Neural cell (in vitro differentiated cells): ENCODE measurements at regions not wholly inside any gene's neighbourhood (a gene's known extent, or its start where the extent isn't known, plus 50 kb on each side); places are given as distances from the start of the nearest gene placed in this dataset.

Experiments
- H2AFZ ChIP-seq: fragments of 200-600, 300-800 bp; sonication (generic), shearing (Covaris generic); 2 replicates; pipeline ENCODE4 v1.6.0; 2014; ENCODE audit warnings: low read depth, mild to moderate bottlenecking, antibody characterized with exemption, low read length, moderate library complexity
- H3F3A ChIP-seq: fragments of 200-600 bp; shearing (Covaris generic); 2 replicates; pipeline ENCODE4 v1.6.1; 2016; ENCODE audit warnings: mild to moderate bottlenecking, moderate library complexity, mixed read lengths, antibody characterized with exemption, low read length; ENCODE audit not compliant: insufficient read depth, poor library complexity, severe bottlenecking
- H3K27ac ChIP-seq: fragments of 200-600, 300-800 bp; sonication (generic), shearing (Covaris generic); 2 replicates; pipeline ENCODE4 v1.5.1; 2014; ENCODE audit warnings: mild to moderate bottlenecking, low read length, moderate library complexity
- H3K27me3 ChIP-seq: fragments of 300-800, 200-600 bp; sonication (generic), shearing (Covaris generic); 2 replicates; pipeline ENCODE4 v1.6.0; 2014; ENCODE audit warnings: mild to moderate bottlenecking, low read depth, low read length, moderate library complexity; ENCODE audit not compliant: insufficient read depth
- H3K36me3 ChIP-seq: fragments of 300-800, 200-600 bp; sonication (generic), shearing (Covaris generic); 2 replicates; pipeline ENCODE4 v1.5.1; 2014; ENCODE audit warnings: mild to moderate bottlenecking, antibody characterized with exemption, low read length, moderate library complexity; ENCODE audit not compliant: insufficient read depth
- H3K4me2 ChIP-seq: fragments of 300-800, 200-600 bp; sonication (generic), shearing (Covaris generic); 2 replicates; pipeline ENCODE4 v1.6.0; 2014; ENCODE audit warnings: mild to moderate bottlenecking, low read length
- H3K4me3 ChIP-seq: fragments of 300-800, 200-600 bp; sonication (generic), shearing (Covaris generic); 2 replicates; pipeline ENCODE4 v1.5.1; 2014; ENCODE audit warnings: mild to moderate bottlenecking, low read length, moderate library complexity
- H3K79me2 ChIP-seq: fragments of 200-600 bp; shearing (Covaris generic); replicated peaks from 2 replicates; pipeline ENCODE4 v1.6.0; 2014; ENCODE audit warnings: mild to moderate bottlenecking, low read length, moderate library complexity; ENCODE audit not compliant: insufficient read depth
- H3K9ac ChIP-seq: fragments of 300-800, 200-600 bp; sonication (generic), shearing (Covaris generic); 2 replicates; pipeline ENCODE4 v1.6.1; 2016; ENCODE audit warnings: mild to moderate bottlenecking, low read length, mixed read lengths
- H3K9me2 ChIP-seq: fragments of 200-600 bp; shearing (Covaris generic); 2 replicates; pipeline ENCODE4 v1.6.1; 2016; ENCODE audit warnings: mild to moderate bottlenecking, low read length, mixed read lengths; ENCODE audit not compliant: insufficient read depth
- H3K9me3 ChIP-seq: fragments of 200-600, 300-800 bp; sonication (generic), shearing (Covaris generic); 2 replicates; pipeline ENCODE4 v1.6.1; 2016; ENCODE audit warnings: mild to moderate bottlenecking, mixed run types, low read length, moderate library complexity, mixed read lengths
- H4K20me1 ChIP-seq: fragments of 200-600 bp; shearing (Covaris generic); 2 replicates; pipeline ENCODE4 v1.6.1; 2016; ENCODE audit warnings: mild to moderate bottlenecking, mixed run types; ENCODE audit not compliant: insufficient read depth
- CTCF ChIP-seq: fragments of 450-650 bp; IDR thresholded peaks from 2 replicates; pipeline ENCODE4 v1.5.1; 2014; ENCODE audit warnings: antibody characterized with exemption, mild to moderate bottlenecking, moderate library complexity; ENCODE audit not compliant: poor library complexity, severe bottlenecking
- EP300 ChIP-seq: fragments of 450-650 bp; conservative IDR thresholded peaks from 2 replicates; pipeline ENCODE4 v1.6.1; 2014; ENCODE audit warnings: antibody characterized with exemption, mild to moderate bottlenecking, moderate library complexity; ENCODE audit not compliant: poor library complexity, severe bottlenecking
- EZH2 ChIP-seq: fragments of 200-600, 300-800 bp; shearing (Covaris generic), sonication (generic); IDR thresholded peaks from 2 replicates; pipeline ENCODE4 v1.6.1; 2014; ENCODE audit warnings: antibody characterized with exemption, low read length, borderline replicate concordance, mild to moderate bottlenecking; ENCODE audit not compliant: insufficient read depth, poor library complexity, severe bottlenecking
- MXI1 ChIP-seq: fragments of 450-650 bp; conservative IDR thresholded peaks from 2 replicates; pipeline ENCODE4 v1.6.1; 2014; ENCODE audit warnings: antibody characterized with exemption, mild to moderate bottlenecking; ENCODE audit not compliant: poor library complexity, severe bottlenecking
- POLR2AphosphoS5 ChIP-seq: IDR thresholded peaks from 2 replicates; pipeline ENCODE4 v1.6.1; 2012
- RAD21 ChIP-seq: fragments of 450-650 bp; conservative IDR thresholded peaks from 2 replicates; pipeline ENCODE4 v1.6.1; 2014; ENCODE audit warnings: antibody characterized with exemption, mild to moderate bottlenecking, moderate library complexity
- REST ChIP-seq: IDR thresholded peaks from 2 replicates; pipeline ENCODE4 v1.6.1; 2012; ENCODE audit warnings: borderline replicate concordance
- SMC3 ChIP-seq: fragments of 450-650 bp; conservative IDR thresholded peaks from 2 replicates; pipeline ENCODE4 v1.6.1; 2014; ENCODE audit warnings: antibody characterized with exemption, mild to moderate bottlenecking, moderate library complexity; ENCODE audit not compliant: poor library complexity
- TAF1 ChIP-seq: IDR thresholded peaks from 2 replicates; pipeline ENCODE4 v1.6.1; 2012; ENCODE audit warnings: low read depth

GRCh38 chr4:29014555-29014954, 1705.6 kb upstream of the PCDH7 start:
- Histone ChIP-seq H3K9ac (no peak overlapping the region), H3K9me2 (no peaks in the 10 kb centered on the region), H2AFZ (no peak overlapping the region), H3K36me3 (no peaks in the 10 kb centered on the region), H3K9me3 (no peaks in the 10 kb centered on the region), H3K79me2 (no peaks in the 10 kb centered on the region), H3K27me3 (no peaks in the 10 kb centered on the region), H3K4me3 (no peak overlapping the region), H3K27ac (no peak overlapping the region), H3K4me2 (no peak overlapping the region), H4K20me1 (no peaks in the 10 kb centered on the region), H3F3A (no peaks in the 10 kb centered on the region)
- TF ChIP-seq EZH2 = no peak
- TF ChIP-seq CTCF = no peak
- no peak for TF ChIP-seq SMC3
- TF ChIP-seq MXI1 = no peak
- no peak for TF ChIP-seq REST
- no peak for TF ChIP-seq EP300
- TF ChIP-seq RAD21 = no peak
- no peak for TF ChIP-seq POLR2AphosphoS5
- TF ChIP-seq TAF1 = no peak

- no peak for TF ChIP-seq RAD21
- TF ChIP-seq SMC3 = no peak
- TF ChIP-seq TAF1 = no peak
- no peak for TF ChIP-seq MXI1
- TF ChIP-seq CTCF = no peak
- no peak for TF ChIP-seq REST
- no peak for TF ChIP-seq EZH2
- no peak for TF ChIP-seq POLR2AphosphoS5
- TF ChIP-seq EP300 = no peak
- H3K4me3 ChIP-seq = no peak overlapping the region
- no peaks in the 10 kb centered on the region for H3K9me2 ChIP-seq
- no peaks in the 10 kb centered on the region for H3F3A ChIP-seq
- H4K20me1 ChIP-seq = no peaks in the 10 kb centered on the region
- no peaks in the 10 kb centered on the region for H3K9me3 ChIP-seq
- no peaks in the 10 kb centered on the region for H3K79me2 ChIP-seq
- H2AFZ ChIP-seq = no peak overlapping the region
- H3K27me3 ChIP-seq = no peaks in the 10 kb centered on the region
- H3K27ac ChIP-seq = no peak overlapping the region
- H3K9ac ChIP-seq = no peak overlapping the region
- no peak overlapping the region for H3K4me2 ChIP-seq
- H3K36me3 ChIP-seq = no peaks in the 10 kb centered on the region
These were observed 1686.5 kb upstream of the PCDH7 start for GRCh38 chr4:29033703-29034102.
